Epithelial cell of esophagus (primary cell): ENCODE measurements at regions not wholly inside any gene's neighbourhood (a gene's known extent, or its start where the extent isn't known, plus 50 kb on each side); places are given as distances from the start of the nearest gene placed in this dataset.
A peak's percentile ranks its signal among the peaks of the same experiment; 100 is the strongest.

Experiments
- DNase-seq: peaks from one replicate; pipeline ENCODE4 v3.0.0; 2010; ENCODE audit warnings: low read depth
- H3K4me3 ChIP-seq: 2 replicates; pipeline ENCODE4 v1.5.1; 2011; ENCODE audit warnings: mild to moderate bottlenecking, low read length, control low read depth
- CTCF ChIP-seq: IDR thresholded peaks from 2 replicates; pipeline ENCODE4 v1.5.1; 2011; ENCODE audit warnings: low read depth, mild to moderate bottlenecking, low read length, control low read depth, inconsistent platforms; ENCODE audit not compliant: insufficient read depth; ENCODE audit errors: missing control alignments

- no peak for DNase-seq
- no peak overlapping the region for H3K4me3 ChIP-seq
- TF ChIP-seq CTCF = no peak
These were observed 108.3 kb upstream of the CNTNAP2 start for GRCh38 chr7:146008293-146008692.

- H3K4me3 ChIP-seq = no peak overlapping the region
- no peak for TF ChIP-seq CTCF
- no peak for DNase-seq
These were observed 111.8 kb upstream of the CNTNAP2 start for GRCh38 chr7:146004805-146005204.

GRCh38 chr7:146002431-146003078 is 114.0 kb upstream of the CNTNAP2 start:
- no peak for TF ChIP-seq CTCF
- H3K4me3 ChIP-seq = no peak overlapping the region
- no peak for DNase-seq

- H3K4me3 ChIP-seq = no peak overlapping the region
- TF ChIP-seq CTCF = no peak
- no peak for DNase-seq
These were observed 114.6 kb upstream of the CNTNAP2 start for GRCh38 chr7:146002008-146002407.

- no peak overlapping the region for H3K4me3 ChIP-seq
- no peak for TF ChIP-seq CTCF
- DNase-seq = no peak
These were observed 115.7 kb upstream of the CNTNAP2 start for GRCh38 chr7:146000882-146001281.

GRCh38 chr7:145989469-145989868 is 127.1 kb upstream of the CNTNAP2 start:
- no peak for DNase-seq
- H3K4me3 ChIP-seq = no peak overlapping the region
- no peak for TF ChIP-seq CTCF

GRCh38 chr7:145986248-145986874 is 130.2 kb upstream of the CNTNAP2 start:
- TF ChIP-seq CTCF = no peak
- H3K4me3 ChIP-seq = no peak overlapping the region
- peak; percentile 4 for DNase-seq
